NCI-H2171 treated with DMSO at 0.1 percent for 48 hours (cell line): ENCODE measurements at regions not wholly inside any gene's neighbourhood (a gene's known extent, or its start where the extent isn't known, plus 50 kb on each side); places are given as distances from the start of the nearest gene placed in this dataset.
"Not testable (repeated sequence)": the region's sequence is repeated elsewhere in the genome, so short reads cannot be mapped to it uniquely, and the experiment has no call there.

ENCODE experiments used
- DNase-seq: peaks from one replicate; lab custom pipeline; 2025; lab: John Stamatoyannopoulos, UW

GRCh38 chr4:24001486-24002329, 111.9 kb upstream of the PPARGC1A start:
- no peak for DNase-seq

- no peak for DNase-seq
Measured at GRCh38 chr4:24000470-24000831, 110.6 kb upstream of the PPARGC1A start.

GRCh38 chr4:23999714-24000469, 110.0 kb upstream of the PPARGC1A start:
- no peak for DNase-seq

- no peak for DNase-seq
Measured at GRCh38 chr4:23993373-23993772, 103.5 kb upstream of the PPARGC1A start.

- no peak for DNase-seq
Measured at GRCh38 chr4:23991444-23991843, 101.6 kb upstream of the PPARGC1A start.

GRCh38 chr4:23986270-23986669, 96.4 kb upstream of the PPARGC1A start:
- DNase-seq = no peak

- DNase-seq = no peak
Measured at GRCh38 chr4:23981328-23981727, 91.5 kb upstream of the PPARGC1A start.

GRCh38 chr4:23979534-23979933, 89.7 kb upstream of the PPARGC1A start:
- no peak for DNase-seq

- no peak for DNase-seq
Measured at GRCh38 chr4:23978002-23978401, 88.2 kb upstream of the PPARGC1A start.

DNA sequence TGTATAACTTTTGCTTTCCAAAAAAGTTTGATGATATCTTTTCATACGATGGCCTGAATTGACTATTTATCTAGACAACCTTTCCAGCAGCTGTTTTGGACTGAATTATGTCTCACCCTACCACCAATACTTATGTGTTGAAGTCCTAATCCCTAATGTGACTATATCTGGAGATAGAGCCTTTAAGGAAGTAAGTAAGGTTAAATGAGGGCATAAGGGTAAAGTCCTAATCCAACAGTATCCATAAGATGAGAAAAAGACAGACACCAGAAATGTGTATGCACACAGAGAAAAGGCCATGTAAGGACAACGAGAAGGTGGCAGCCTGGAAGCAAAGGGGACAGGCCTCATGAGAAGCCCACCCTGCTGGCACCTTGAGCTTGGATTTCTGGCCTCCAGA, 86.6 kb upstream of the PPARGC1A start:
- no peak for DNase-seq

GRCh38 chr4:23973308-23973855, 83.5 kb upstream of the PPARGC1A start:
- no peak for DNase-seq

- no peak for DNase-seq
Measured at GRCh38 chr4:23972805-23973204, 83.0 kb upstream of the PPARGC1A start.

- no peak for DNase-seq
Measured at GRCh38 chr4:23972187-23972586, 82.3 kb upstream of the PPARGC1A start.

GRCh38 chr4:23970201-23970850, 80.5 kb upstream of the PPARGC1A start:
- no peak for DNase-seq

- no peak for DNase-seq
Measured at GRCh38 chr4:23969635-23970145, 79.8 kb upstream of the PPARGC1A start.

- no peak for DNase-seq
Measured at GRCh38 chr4:23967281-23967680, 77.4 kb upstream of the PPARGC1A start.

DNA sequence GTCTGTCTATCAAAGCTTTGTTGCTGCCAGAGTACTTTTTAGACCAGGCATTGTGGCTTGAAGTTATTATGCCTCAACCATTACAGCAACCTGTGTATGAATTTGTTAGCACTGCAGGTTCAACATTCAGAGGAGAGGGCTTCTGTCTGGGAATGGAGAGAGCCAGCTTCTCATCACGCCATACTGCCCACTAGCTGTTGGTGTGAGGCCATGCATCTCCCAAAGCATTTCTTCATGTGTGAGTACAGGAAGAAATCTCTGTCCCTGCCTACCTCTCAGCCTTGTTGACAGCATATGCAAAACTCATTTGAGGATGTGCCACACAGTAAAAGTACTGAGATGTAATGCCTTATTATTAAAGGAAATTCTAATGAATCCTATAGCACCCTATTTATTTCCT, 76.9 kb upstream of the PPARGC1A start:
- DNase-seq = no peak

GRCh38 chr4:23962462-23962861, 72.6 kb upstream of the PPARGC1A start:
- no peak for DNase-seq

- DNase-seq = not testable (repeated sequence)
Measured at GRCh38 chr4:23961395-23961794, 71.5 kb upstream of the PPARGC1A start.

- DNase-seq = no peak
Measured at GRCh38 chr4:23959396-23960148, 69.7 kb upstream of the PPARGC1A start.

- no peak for DNase-seq
Measured at GRCh38 chr4:23958749-23959148, 68.9 kb upstream of the PPARGC1A start.

DNA sequence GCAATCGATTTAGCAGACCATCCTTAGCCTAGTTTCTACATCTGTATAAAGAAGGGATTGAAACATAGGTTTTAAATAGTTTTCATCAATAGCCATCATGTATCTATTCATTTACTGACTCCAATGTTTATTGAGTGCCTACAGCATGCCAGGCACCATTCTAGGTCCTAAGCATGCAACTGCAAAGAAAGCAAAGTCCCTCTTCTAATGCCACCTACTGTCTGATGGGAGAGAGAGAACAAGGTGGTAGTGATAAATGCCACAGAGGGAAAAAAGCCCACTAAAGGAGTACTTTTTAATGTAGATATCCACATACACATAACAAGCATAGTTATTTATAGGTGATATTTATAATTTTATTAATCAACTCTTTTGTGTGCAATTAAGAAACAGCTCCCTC, 67.6 kb upstream of the PPARGC1A start:
- DNase-seq = no peak
